IMR-90 (cell line): ENCODE measurements at regions not wholly inside any gene's neighbourhood (a gene's known extent, or its start where the extent isn't known, plus 50 kb on each side); places are given as distances from the start of the nearest gene placed in this dataset.

Experiments
- BHLHE40 ChIP-seq: fragments of 150-350 bp; IDR thresholded peaks from 2 replicates; pipeline ENCODE4 v1.6.1; 2016; ENCODE audit warnings: mild to moderate bottlenecking, low read depth, low read length
- CHD1 ChIP-seq: IDR thresholded peaks from 2 replicates; pipeline ENCODE4 v1.6.1; 2012; ENCODE audit warnings: low read depth, low read length, improper control_type of control experiment
- FOS ChIP-seq: fragments of 150-350 bp; IDR thresholded peaks from 2 replicates; pipeline ENCODE4 v1.6.1; 2016; ENCODE audit warnings: low read depth, low read length
- NFE2L2 ChIP-seq: fragments of 150-350 bp; IDR thresholded peaks from 2 replicates; pipeline ENCODE4 v1.6.1; 2016; ENCODE audit warnings: low read depth, mild to moderate bottlenecking, low read length
- POLR2A ChIP-seq: IDR thresholded peaks from 2 replicates; pipeline ENCODE4 v1.6.1; 2012; ENCODE audit warnings: mild to moderate bottlenecking, low read depth, low read length
- RAD21 ChIP-seq: IDR thresholded peaks from 2 replicates; pipeline ENCODE4 v1.6.1; 2012; ENCODE audit warnings: low read length, improper control_type of control experiment
- RCOR1 ChIP-seq: IDR thresholded peaks from 2 replicates; pipeline ENCODE4 v1.6.1; 2012; ENCODE audit warnings: mild to moderate bottlenecking, low read length, improper control_type of control experiment; ENCODE audit not compliant: insufficient replicate concordance
- RFX5 ChIP-seq: IDR thresholded peaks from 2 replicates; pipeline ENCODE4 v1.8.0; 2012; ENCODE audit warnings: low read depth, mild to moderate bottlenecking, low read length, moderate library complexity
- SMC3 ChIP-seq: fragments of 150-350 bp; IDR thresholded peaks from 2 replicates; pipeline ENCODE4 v1.6.1; 2016; ENCODE audit warnings: low read depth, mild to moderate bottlenecking, antibody characterized with exemption, low read length, moderate library complexity
- TF ChIP-seq, protein P1 (sequence below): conservative IDR thresholded peaks from 2 replicates; pipeline ENCODE4 v1.5.1; 2012; ENCODE audit warnings: mild to moderate bottlenecking, low read depth, low read length, improper control_type of control experiment
- TF ChIP-seq, protein P2 (sequence below): fragments of 150-350 bp; IDR thresholded peaks from 2 replicates; pipeline ENCODE4 v1.6.1; 2017; ENCODE audit warnings: mild to moderate bottlenecking, antibody characterized with exemption, low read length, low read depth
- TF ChIP-seq, protein P3 (sequence below): fragments of 150-350 bp; IDR thresholded peaks from 2 replicates; pipeline ENCODE4 v1.6.1; 2016; ENCODE audit warnings: low read depth, mild to moderate bottlenecking, low read length, moderate library complexity, borderline replicate concordance

DNA sequence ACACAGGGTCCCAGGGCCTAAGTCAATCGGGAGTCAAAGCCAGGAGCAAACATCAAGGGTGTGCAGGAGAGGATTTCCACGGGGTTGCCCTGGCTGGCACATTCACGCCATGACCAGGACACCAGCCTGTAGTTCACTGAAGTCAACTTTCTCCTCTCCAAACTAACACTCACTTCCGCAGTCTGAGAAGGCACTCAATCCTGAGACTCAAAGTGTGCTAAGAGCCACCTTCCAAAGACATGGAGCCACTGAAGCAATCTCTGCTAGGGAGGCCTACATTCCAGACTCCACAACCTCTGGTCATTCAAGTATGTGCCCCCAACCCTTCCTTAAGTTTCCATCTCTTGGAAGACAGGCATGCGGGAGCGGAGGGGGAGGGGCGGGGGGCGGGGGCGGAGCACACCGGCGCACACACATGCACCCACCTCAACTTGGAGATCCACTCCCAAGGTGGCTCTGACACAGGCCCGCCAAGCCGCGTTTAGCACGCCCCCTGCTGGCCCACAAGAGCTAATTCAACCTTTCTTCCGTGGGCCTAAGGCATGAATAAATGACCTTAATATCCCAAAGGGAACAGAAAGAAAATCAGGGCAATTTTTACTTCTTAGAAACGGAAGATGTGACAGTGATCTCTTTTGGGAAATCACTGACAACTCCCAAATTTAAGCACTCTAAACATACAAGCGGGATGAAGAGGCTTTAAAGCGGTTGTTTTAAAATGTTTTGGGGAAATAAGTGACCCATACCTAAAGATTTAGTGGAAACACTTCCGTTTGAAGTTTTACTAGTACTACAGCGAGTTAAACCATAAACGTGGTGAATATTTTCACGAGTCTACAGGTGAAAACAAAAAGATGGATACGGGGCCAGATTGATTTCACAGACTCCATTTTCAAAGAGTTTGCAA lies 162.5 kb upstream of the CHRNA7 start:
- TF ChIP-seq BHLHE40 (no peak), POLR2A (no peak), NFE2L2 (no peak), RAD21 (peak; percentile 56), SMC3 (peak; percentile 42), CHD1 (no peak), RCOR1 (no peak), FOS (no peak), RFX5 (no peak)
- TF ChIP-seq, protein P1, sequence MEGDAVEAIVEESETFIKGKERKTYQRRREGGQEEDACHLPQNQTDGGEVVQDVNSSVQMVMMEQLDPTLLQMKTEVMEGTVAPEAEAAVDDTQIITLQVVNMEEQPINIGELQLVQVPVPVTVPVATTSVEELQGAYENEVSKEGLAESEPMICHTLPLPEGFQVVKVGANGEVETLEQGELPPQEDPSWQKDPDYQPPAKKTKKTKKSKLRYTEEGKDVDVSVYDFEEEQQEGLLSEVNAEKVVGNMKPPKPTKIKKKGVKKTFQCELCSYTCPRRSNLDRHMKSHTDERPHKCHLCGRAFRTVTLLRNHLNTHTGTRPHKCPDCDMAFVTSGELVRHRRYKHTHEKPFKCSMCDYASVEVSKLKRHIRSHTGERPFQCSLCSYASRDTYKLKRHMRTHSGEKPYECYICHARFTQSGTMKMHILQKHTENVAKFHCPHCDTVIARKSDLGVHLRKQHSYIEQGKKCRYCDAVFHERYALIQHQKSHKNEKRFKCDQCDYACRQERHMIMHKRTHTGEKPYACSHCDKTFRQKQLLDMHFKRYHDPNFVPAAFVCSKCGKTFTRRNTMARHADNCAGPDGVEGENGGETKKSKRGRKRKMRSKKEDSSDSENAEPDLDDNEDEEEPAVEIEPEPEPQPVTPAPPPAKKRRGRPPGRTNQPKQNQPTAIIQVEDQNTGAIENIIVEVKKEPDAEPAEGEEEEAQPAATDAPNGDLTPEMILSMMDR, result peak; percentile 68
- TF ChIP-seq, protein P2, sequence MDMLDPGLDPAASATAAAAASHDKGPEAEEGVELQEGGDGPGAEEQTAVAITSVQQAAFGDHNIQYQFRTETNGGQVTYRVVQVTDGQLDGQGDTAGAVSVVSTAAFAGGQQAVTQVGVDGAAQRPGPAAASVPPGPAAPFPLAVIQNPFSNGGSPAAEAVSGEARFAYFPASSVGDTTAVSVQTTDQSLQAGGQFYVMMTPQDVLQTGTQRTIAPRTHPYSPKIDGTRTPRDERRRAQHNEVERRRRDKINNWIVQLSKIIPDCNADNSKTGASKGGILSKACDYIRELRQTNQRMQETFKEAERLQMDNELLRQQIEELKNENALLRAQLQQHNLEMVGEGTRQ, result no peak
- TF ChIP-seq, protein P3, sequence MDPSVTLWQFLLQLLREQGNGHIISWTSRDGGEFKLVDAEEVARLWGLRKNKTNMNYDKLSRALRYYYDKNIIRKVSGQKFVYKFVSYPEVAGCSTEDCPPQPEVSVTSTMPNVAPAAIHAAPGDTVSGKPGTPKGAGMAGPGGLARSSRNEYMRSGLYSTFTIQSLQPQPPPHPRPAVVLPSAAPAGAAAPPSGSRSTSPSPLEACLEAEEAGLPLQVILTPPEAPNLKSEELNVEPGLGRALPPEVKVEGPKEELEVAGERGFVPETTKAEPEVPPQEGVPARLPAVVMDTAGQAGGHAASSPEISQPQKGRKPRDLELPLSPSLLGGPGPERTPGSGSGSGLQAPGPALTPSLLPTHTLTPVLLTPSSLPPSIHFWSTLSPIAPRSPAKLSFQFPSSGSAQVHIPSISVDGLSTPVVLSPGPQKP, result no peak
